Epithelial cell of esophagus (primary cell): ENCODE measurements at regions not wholly inside any gene's neighbourhood (a gene's known extent, or its start where the extent isn't known, plus 50 kb on each side); places are given as distances from the start of the nearest gene placed in this dataset.
"Not testable (repeated sequence)": the region's sequence is repeated elsewhere in the genome, so short reads cannot be mapped to it uniquely, and the experiment has no call there.

ENCODE experiments used
- DNase-seq: peaks from one replicate; pipeline ENCODE4 v3.0.0; 2010; ENCODE audit warnings: low read depth
- H3K4me3 ChIP-seq: 2 replicates; pipeline ENCODE4 v1.5.1; 2011; ENCODE audit warnings: mild to moderate bottlenecking, low read length, control low read depth
- TF ChIP-seq, protein P1 (sequence below): IDR thresholded peaks from 2 replicates; pipeline ENCODE4 v1.5.1; 2011; ENCODE audit warnings: low read depth, mild to moderate bottlenecking, low read length, control low read depth, inconsistent platforms; ENCODE audit not compliant: insufficient read depth; ENCODE audit errors: missing control alignments

- no peak overlapping the region for H3K4me3 ChIP-seq
- TF ChIP-seq, protein P1, sequence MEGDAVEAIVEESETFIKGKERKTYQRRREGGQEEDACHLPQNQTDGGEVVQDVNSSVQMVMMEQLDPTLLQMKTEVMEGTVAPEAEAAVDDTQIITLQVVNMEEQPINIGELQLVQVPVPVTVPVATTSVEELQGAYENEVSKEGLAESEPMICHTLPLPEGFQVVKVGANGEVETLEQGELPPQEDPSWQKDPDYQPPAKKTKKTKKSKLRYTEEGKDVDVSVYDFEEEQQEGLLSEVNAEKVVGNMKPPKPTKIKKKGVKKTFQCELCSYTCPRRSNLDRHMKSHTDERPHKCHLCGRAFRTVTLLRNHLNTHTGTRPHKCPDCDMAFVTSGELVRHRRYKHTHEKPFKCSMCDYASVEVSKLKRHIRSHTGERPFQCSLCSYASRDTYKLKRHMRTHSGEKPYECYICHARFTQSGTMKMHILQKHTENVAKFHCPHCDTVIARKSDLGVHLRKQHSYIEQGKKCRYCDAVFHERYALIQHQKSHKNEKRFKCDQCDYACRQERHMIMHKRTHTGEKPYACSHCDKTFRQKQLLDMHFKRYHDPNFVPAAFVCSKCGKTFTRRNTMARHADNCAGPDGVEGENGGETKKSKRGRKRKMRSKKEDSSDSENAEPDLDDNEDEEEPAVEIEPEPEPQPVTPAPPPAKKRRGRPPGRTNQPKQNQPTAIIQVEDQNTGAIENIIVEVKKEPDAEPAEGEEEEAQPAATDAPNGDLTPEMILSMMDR = no peak
- no peak for DNase-seq
Observed at GRCh38 chr17:68106085-68106484, 70.5 kb downstream of the KPNA2 start.

DNA sequence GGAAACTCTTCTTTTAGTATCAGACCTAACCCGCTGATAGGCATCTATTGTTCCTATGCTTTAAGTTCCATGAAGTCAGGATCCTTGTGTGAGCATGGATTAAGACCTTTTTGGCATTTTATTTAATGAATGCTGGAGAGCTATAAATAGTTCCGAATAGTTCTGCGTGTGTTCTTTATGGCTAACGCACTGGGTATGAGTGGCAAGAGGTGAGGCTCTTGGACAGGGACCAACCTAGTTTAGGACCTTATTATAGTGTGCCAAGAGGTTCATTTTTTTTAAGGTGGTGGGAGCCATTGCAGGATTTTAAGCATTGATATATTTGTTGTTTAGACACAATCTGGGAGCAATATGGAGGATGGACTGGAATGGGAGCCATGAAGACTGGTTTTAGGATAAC, 71.8 kb downstream of the KPNA2 start:
- DNase-seq = no peak
- TF ChIP-seq, protein P1 = no peak
- H3K4me3 ChIP-seq = no peak overlapping the region

GRCh38 chr17:68108313-68109000, 72.9 kb downstream of the KPNA2 start:
- TF ChIP-seq, protein P1 = no peak
- DNase-seq = no peak
- no peak overlapping the region for H3K4me3 ChIP-seq

DNA sequence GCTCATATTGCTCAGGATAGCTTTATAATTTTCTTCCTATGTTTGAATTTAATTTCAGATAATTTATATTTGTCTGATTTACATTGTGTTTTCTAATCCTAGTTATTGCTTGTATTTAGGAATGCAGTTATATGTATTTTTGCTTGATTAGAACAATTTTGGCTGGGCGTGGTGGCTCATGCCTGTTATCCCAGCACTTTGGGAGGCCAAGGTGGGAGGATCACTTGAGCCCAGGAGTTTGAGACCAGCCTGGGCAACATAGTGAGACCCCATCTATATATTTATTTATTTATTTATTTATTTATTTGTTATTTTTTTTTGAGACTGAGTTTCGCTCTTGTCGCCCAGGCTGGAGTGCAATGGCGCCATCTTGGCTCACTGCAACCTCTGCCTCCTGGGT, 73.9 kb downstream of the KPNA2 start:
- DNase-seq, H3K4me3 ChIP-seq: not testable (repeated sequence)

- DNase-seq, H3K4me3 ChIP-seq: not testable (repeated sequence)
Observed at GRCh38 chr17:68116211-68116610, 80.7 kb downstream of the KPNA2 start.

- no peak for DNase-seq
- no peak overlapping the region for H3K4me3 ChIP-seq
- TF ChIP-seq, protein P1 = no peak
Observed at GRCh38 chr17:68122587-68122986, 87.1 kb downstream of the KPNA2 start.

- H3K4me3 ChIP-seq = no peak overlapping the region
- TF ChIP-seq, protein P1 = no peak
- no peak for DNase-seq
Observed at GRCh38 chr17:68125111-68125870, 89.8 kb downstream of the KPNA2 start.

GRCh38 chr17:68127914-68128313, 92.4 kb downstream of the KPNA2 start:
- no peak overlapping the region for H3K4me3 ChIP-seq
- TF ChIP-seq, protein P1 = no peak
- no peak for DNase-seq
